A673 (cell line): ENCODE measurements at regions not wholly inside any gene's neighbourhood (a gene's known extent, or its start where the extent isn't known, plus 50 kb on each side); places are given as distances from the start of the nearest gene placed in this dataset.
"Not testable (repeated sequence)": the region's sequence is repeated elsewhere in the genome, so short reads cannot be mapped to it uniquely, and the experiment has no call there.

Experiments used
- CTCF ChIP-seq: fragments of 300-800, 200-600 bp; sonication (generic); conservative IDR thresholded peaks from 2 replicates; pipeline ENCODE4 v1.5.1; 2017; ENCODE audit warnings: low read depth, mild to moderate bottlenecking, antibody characterized with exemption, low read length, moderate library complexity, mixed read lengths
- EZH2 ChIP-seq: fragments of 200-600 bp; sonication (generic); IDR thresholded peaks from 2 replicates; pipeline ENCODE4 v1.6.1; 2017; ENCODE audit warnings: borderline replicate concordance, low read depth, mild to moderate bottlenecking, mixed read lengths, antibody characterized with exemption, low read length; ENCODE audit not compliant: poor library complexity, severe bottlenecking

- not testable (repeated sequence) for TF ChIP-seq CTCF, EZH2
Measured at GRCh38 chr5:91757383-91757782, 374.3 kb upstream of the ARRDC3 start.
